Gastroesophageal sphincter (tissue), 3 donors: ENCODE measurements at regions not wholly inside any gene's neighbourhood (a gene's known extent, or its start where the extent isn't known, plus 50 kb on each side); places are given as distances from the start of the nearest gene placed in this dataset.

Source experiments
- EP300 ChIP-seq: sonication (generic); formaldehyde crosslinking; IDR thresholded peaks from one replicate; pipeline ENCODE4 v1.6.1; 2017; ENCODE audit warnings: antibody characterized with exemption, mild to moderate bottlenecking
- POLR2A ChIP-seq, 2 donors: fragments of 450-650 bp; IDR thresholded peaks; one replicate each; pipeline ENCODE4 v1.6.1; 2017; ENCODE audit warnings: antibody characterized with exemption in 2 of 2, mild to moderate bottlenecking in 2 of 2, moderate library complexity in 1 of 2
- POLR2AphosphoS5 ChIP-seq: sonication (generic); formaldehyde crosslinking; IDR thresholded peaks from one replicate; pipeline ENCODE4 v1.6.1; 2017; ENCODE audit warnings: antibody characterized with exemption
- TF ChIP-seq, protein P1 (sequence below), 4 experiments: fragments of 200-600 bp in 2 of 4; fragments of 450-650 bp in 2 of 4; sonication (generic) in 1 of 4; IDR thresholded peaks; one replicate each; pipeline ENCODE4 v1.5.1; 2017 to 2019; ENCODE audit warnings: antibody characterized with exemption in 4 of 4, mild to moderate bottlenecking in 2 of 4, moderate library complexity in 2 of 4

DNA sequence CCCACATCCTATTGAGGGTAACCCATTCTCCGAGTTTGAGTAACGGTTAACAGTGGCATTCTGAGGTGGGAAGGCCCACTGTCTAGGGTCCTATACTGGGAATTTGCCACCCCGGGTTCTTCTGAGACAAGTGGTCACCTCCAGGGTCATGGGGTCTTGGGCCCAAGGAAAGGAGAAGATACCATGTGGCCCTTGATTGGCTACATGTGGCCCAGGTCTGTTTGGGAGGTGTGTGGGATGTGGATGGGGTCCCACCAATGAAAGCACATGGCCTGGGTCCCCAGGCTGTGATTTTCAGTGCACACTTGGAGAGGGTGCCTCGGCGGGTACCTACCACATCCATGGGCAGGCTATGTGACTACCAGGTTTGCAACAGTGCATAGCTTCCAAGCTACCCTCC, 214.4 kb downstream of the UBE3A start:
- TF ChIP-seq, protein P1, sequence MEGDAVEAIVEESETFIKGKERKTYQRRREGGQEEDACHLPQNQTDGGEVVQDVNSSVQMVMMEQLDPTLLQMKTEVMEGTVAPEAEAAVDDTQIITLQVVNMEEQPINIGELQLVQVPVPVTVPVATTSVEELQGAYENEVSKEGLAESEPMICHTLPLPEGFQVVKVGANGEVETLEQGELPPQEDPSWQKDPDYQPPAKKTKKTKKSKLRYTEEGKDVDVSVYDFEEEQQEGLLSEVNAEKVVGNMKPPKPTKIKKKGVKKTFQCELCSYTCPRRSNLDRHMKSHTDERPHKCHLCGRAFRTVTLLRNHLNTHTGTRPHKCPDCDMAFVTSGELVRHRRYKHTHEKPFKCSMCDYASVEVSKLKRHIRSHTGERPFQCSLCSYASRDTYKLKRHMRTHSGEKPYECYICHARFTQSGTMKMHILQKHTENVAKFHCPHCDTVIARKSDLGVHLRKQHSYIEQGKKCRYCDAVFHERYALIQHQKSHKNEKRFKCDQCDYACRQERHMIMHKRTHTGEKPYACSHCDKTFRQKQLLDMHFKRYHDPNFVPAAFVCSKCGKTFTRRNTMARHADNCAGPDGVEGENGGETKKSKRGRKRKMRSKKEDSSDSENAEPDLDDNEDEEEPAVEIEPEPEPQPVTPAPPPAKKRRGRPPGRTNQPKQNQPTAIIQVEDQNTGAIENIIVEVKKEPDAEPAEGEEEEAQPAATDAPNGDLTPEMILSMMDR (IDR thresholded peaks at IDR 0.05) = no peak
- TF ChIP-seq POLR2AphosphoS5 (no peak), EP300 (no peak), POLR2A (IDR thresholded peaks at IDR 0.05) (no peak)
